ENCODE measurements at regions not wholly inside any gene's neighbourhood (a gene's known extent, or its start where the extent isn't known, plus 50 kb on each side); places are given as distances from the start of the nearest gene placed in this dataset.

DNA sequence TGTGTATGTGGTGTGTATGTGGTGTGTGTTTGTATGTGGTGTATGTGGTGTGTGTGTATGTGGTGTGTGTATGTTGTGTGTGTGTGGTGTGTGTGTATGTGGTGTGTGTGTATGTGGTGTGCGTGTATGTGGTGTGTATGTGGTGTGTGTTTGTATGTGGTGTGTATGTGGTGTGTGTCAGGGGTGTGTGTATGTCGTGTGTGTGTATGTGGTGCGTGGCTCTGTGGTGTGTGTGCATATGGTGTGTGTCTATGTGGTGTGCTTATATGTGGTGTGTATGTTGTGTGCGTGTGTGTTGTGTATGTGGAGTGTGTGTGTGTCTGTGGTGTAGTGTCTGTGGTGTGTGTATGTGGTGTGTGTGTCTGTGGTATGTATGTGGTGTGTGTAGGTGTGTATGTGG lies 62.5 kb upstream of the MEDAG start:
- no peaks in the 10 kb centered on the region for H3K79me2 ChIP-seq (ENCODE audit: control insufficient read depth, insufficient read depth, low read length)
- H3K4me2 ChIP-seq (ENCODE audit: control insufficient read depth, insufficient read depth) = no peak overlapping the region
- ATAC-seq = no peak
- no peak overlapping the region for H2AFZ ChIP-seq (ENCODE audit: control insufficient read depth, low read depth, low read length)
- no peak overlapping the region for H3K9ac ChIP-seq (ENCODE audit: control insufficient read depth, insufficient read depth, low read length)
- no peaks in the 10 kb centered on the region; the same call in 2 of the 3 replicates for H3K9me3 ChIP-seq (replicated peaks; ENCODE audit: control insufficient read depth, insufficient read depth, low read length)
- FAIRE-seq = no peak
- RAD21 ChIA-PET (ENCODE audit: unreplicated experiment) = no interaction called here
- POLR2A ChIA-PET = no interaction called here
- CTCF ChIA-PET = no interaction called here
- in situ Hi-C loops (cut with MboI) = no loop called here
- no peaks in the 10 kb centered on the region for H3K27me3 ChIP-seq (replicated peaks in 1 of 2; ENCODE audit: control insufficient read depth in 2 of 2, insufficient read depth in 2 of 2, low read length in 1 of 2)
- SMC1A ChIA-PET (ENCODE audit: uncharacterized antibody, unreplicated experiment) = no interaction called here
- H4K20me1 ChIP-seq (ENCODE audit: control insufficient read depth, insufficient read depth) = no peaks in the 10 kb centered on the region
- H3K36me3 ChIP-seq (ENCODE audit: control insufficient read depth in 2 of 2, insufficient read depth in 2 of 2, low read length in 1 of 2) = no peaks in the 10 kb centered on the region
- H3K27ac ChIP-seq (ENCODE audit: control insufficient read depth, insufficient read depth) = no peak overlapping the region
- 86% methylated on average over 4 of the region's 4 CpGs for WGBS (ENCODE audit: insufficient coverage, insufficient replicate concordance, low lambda C conversion rate, missing lambda C conversion rate)
- H3K4me3 ChIP-seq = no peak overlapping the region
- BruUV-seq (replicated peaks) = no TSS peak
- no peak for DNase-seq (ENCODE audit: low read depth, low spot score)
- TF ChIP-seq ZNF274 (IDR thresholded peaks at IDR 0.05; ENCODE audit: insufficient read depth, insufficient read length) = no peak
- no peak for TF ChIP-seq STAT3 (IDR thresholded peaks at IDR 0.05; ENCODE audit: low read depth, low read length)
- TF ChIP-seq POLR2AphosphoS5 (IDR thresholded peaks at IDR 0.05; ENCODE audit: low read length) = no peak
- TF ChIP-seq RELA (IDR thresholded peaks at IDR 0.05; ENCODE audit: borderline replicate concordance, partially characterized antibody) = no peak
- TF ChIP-seq EP300 (IDR thresholded peaks at IDR 0.05; ENCODE audit: borderline replicate concordance in 1 of 2, control insufficient read depth in 1 of 2, low read depth in 2 of 2, low read length in 2 of 2) = no peak
- no peak for TF ChIP-seq PML (IDR thresholded peaks at IDR 0.05; ENCODE audit: low read length)
- no peak for TF ChIP-seq IRF4 (IDR thresholded peaks at IDR 0.05; ENCODE audit: low read depth, low read length)
- no peak for TF ChIP-seq SPI1 (IDR thresholded peaks at IDR 0.05; ENCODE audit: borderline replicate concordance, insufficient read depth, low read depth, low read length)
- peaks cover 10% of the 10 kb centered on the region for H3K4me1 ChIP-seq (ENCODE audit: control insufficient read depth, insufficient read depth, low read length)
- intact Hi-C loops (cut with micrococcal nuclease; ENCODE audit: unreplicated experiment) = no loop called here

DNA sequence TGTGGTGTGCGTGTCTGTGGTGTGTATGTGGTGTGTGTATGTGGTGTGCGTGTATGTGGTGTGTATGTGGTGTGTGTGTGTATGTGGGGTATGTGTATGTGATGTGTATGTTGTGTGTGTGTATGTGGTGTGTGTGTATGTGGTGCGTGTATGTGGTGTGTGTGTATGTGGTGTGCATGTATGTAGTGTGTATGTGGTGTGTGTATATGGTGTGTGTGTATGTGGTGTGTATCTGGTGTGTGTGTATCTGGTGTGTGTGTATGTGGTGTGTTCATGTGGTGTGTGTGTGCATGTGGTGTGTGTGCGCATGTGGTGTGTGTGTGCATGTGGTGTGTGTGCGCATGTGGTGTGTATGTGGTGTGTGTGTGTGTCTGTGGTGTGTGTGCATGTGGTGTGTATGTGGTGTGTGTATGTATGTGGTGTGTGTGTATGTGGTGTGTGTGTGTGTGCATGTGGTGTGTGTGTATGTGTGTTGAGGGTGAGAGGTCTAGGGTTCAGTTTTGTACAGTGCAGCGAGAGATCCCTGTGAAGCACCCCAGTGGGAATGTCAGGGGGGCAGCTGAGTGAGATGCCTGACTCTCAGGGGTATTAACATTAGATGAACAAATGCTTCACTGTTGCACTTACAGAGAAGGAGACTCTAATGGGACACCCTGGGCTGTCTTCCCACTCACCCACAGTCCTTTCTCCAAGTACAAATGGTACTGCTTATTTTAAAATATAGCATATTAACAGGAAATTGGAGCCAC lies 61.3 kb upstream of the MEDAG start:
- intact Hi-C loops (cut with micrococcal nuclease; ENCODE audit: unreplicated experiment) (no loop called here), in situ Hi-C loops (cut with MboI) (no loop called here)
- H3K9me3 ChIP-seq (replicated peaks; ENCODE audit: control insufficient read depth, insufficient read depth, low read length) = no peaks in the 10 kb centered on the region; the same call in 2 of the 3 replicates
- no peak overlapping the region for H3K27ac ChIP-seq (ENCODE audit: control insufficient read depth, insufficient read depth)
- no peaks in the 10 kb centered on the region for H3K27me3 ChIP-seq (replicated peaks in 1 of 2; ENCODE audit: control insufficient read depth in 2 of 2, insufficient read depth in 2 of 2, low read length in 1 of 2)
- no peaks in the 10 kb centered on the region for H3K36me3 ChIP-seq (ENCODE audit: control insufficient read depth in 2 of 2, insufficient read depth in 2 of 2, low read length in 1 of 2)
- DNase-seq (ENCODE audit: low read depth, low spot score) (no peak), FAIRE-seq (no peak), ATAC-seq (peak; percentile 6; the same call in 1 of the 3 replicates)
- BruUV-seq (replicated peaks) = no TSS peak
- ChIA-PET POLR2A (no interaction called here), RAD21 (ENCODE audit: unreplicated experiment) (no interaction called here), CTCF (no interaction called here), SMC1A (ENCODE audit: uncharacterized antibody, unreplicated experiment) (no interaction called here)
- H3K4me1 ChIP-seq (ENCODE audit: control insufficient read depth, insufficient read depth, low read length) = peaks cover 10% of the 10 kb centered on the region
- H3K4me2 ChIP-seq (ENCODE audit: control insufficient read depth, insufficient read depth) = no peak overlapping the region
- TF ChIP-seq ZNF384 (IDR thresholded peaks at IDR 0.05; ENCODE audit: borderline replicate concordance, low read depth, low read length) (no peak), EP300 (IDR thresholded peaks at IDR 0.05; ENCODE audit: borderline replicate concordance in 1 of 2, control insufficient read depth in 1 of 2, low read depth in 2 of 2, low read length in 2 of 2) (no peak), CREM (IDR thresholded peaks at IDR 0.05; ENCODE audit: low read depth) (no peak), CHD1 (IDR thresholded peaks at IDR 0.05; ENCODE audit: low read depth, low read length) (no peak)
- H3K4me3 ChIP-seq = no peak overlapping the region
- H3K79me2 ChIP-seq (ENCODE audit: control insufficient read depth, insufficient read depth, low read length) = no peaks in the 10 kb centered on the region
- no peak overlapping the region for H2AFZ ChIP-seq (ENCODE audit: control insufficient read depth, low read depth, low read length)
- H3K9ac ChIP-seq (ENCODE audit: control insufficient read depth, insufficient read depth, low read length) = no peak overlapping the region
- no peaks in the 10 kb centered on the region for H4K20me1 ChIP-seq (ENCODE audit: control insufficient read depth, insufficient read depth)
- whole genome bisulfite sequencing (ENCODE audit: insufficient coverage, insufficient replicate concordance, low lambda C conversion rate, missing lambda C conversion rate) = 86% methylated on average over 6 of the region's 6 CpGs

Data from GM12878 (cell line).